H1 (cell line): ENCODE measurements at regions not wholly inside any gene's neighbourhood (a gene's known extent, or its start where the extent isn't known, plus 50 kb on each side); places are given as distances from the start of the nearest gene placed in this dataset.

Source experiments
- CTCF ChIA-PET: fragments of 300-600 bp; sonication (Branson Sonifier 250); formaldehyde crosslinking; loops from one replicate; lab custom pipeline; 2021; ENCODE audit not compliant: partially characterized antibody; lab: Charles Lee
- POLR2A ChIA-PET: fragments of 300-600 bp; sonication (Branson Sonifier 250); formaldehyde crosslinking; loops from one replicate; lab custom pipeline; 2021; ENCODE audit warnings: inconsistent platforms; ENCODE audit not compliant: partially characterized antibody; lab: Charles Lee
- DNase-seq, 2 experiments: peaks; one replicate each; pipeline versions ENCODE4 v3.0.0 to v3.0.0-alpha.2; 2010 to 2022; ENCODE audit warnings: low spot score in 2 of 2, low read depth in 1 of 2, mixed read lengths in 1 of 2
- FAIRE-seq: peaks from 2 replicates; lab custom pipeline; 2011; peaks lifted over from hg19 to GRCh38; lab: Jason Lieb, UNC
- H2AFZ ChIP-seq: 2 replicates; pipeline ENCODE4 v1.8.1; 2012; ENCODE audit warnings: low read length, inconsistent platforms
- H2AK5ac ChIP-seq: 2 replicates; pipeline ENCODE4 v1.6.1; 2013; ENCODE audit warnings: low read depth, low read length
- H2BK120ac ChIP-seq: replicated peaks from 2 replicates; pipeline ENCODE3; 2013; ENCODE audit warnings: low read depth, low read length, inconsistent platforms
- H2BK12ac ChIP-seq: 2 replicates; pipeline ENCODE4 v1.6.1; 2013; ENCODE audit warnings: low read depth, low read length
- H2BK15ac ChIP-seq: 2 replicates; pipeline ENCODE4 v1.6.1; 2013; ENCODE audit warnings: low read length
- H2BK20ac ChIP-seq: 2 replicates; pipeline ENCODE4 v1.6.1; 2013; ENCODE audit warnings: low read length
- H2BK5ac ChIP-seq: 2 replicates; pipeline ENCODE4 v1.6.1; 2013; ENCODE audit warnings: low read depth, low read length
- H3K14ac ChIP-seq: 2 replicates; pipeline ENCODE4 v1.6.1; 2013; ENCODE audit warnings: inconsistent platforms; ENCODE audit not compliant: insufficient read length
- H3K18ac ChIP-seq: 2 replicates; pipeline ENCODE4 v1.6.1; 2013; ENCODE audit warnings: low read length; ENCODE audit errors: extremely low read depth
- H3K23ac ChIP-seq: 2 replicates; pipeline ENCODE4 v1.6.1; 2013; ENCODE audit warnings: inconsistent platforms; ENCODE audit not compliant: insufficient read length
- H3K23me2 ChIP-seq: 2 replicates; pipeline ENCODE4 v1.6.1; 2013; ENCODE audit warnings: low read depth, low read length
- H3K27ac ChIP-seq: 2 replicates; pipeline ENCODE4 v1.6.1; 2011; ENCODE audit warnings: low read depth, low read length, inconsistent platforms
- H3K27me3 ChIP-seq, 4 experiments: replicated peaks in 1 of 4; 1 replicate in 1 of 4; 2 replicates in 3 of 4; pipeline versions ENCODE4 v1.6.1 to v1.8.1; 2011 to 2013; ENCODE audit warnings: low read length in 3 of 4, mild to moderate bottlenecking in 3 of 4, inconsistent platforms in 2 of 4, mixed read lengths in 2 of 4, moderate library complexity in 1 of 4; ENCODE audit not compliant: control insufficient read depth in 3 of 4, insufficient read depth in 3 of 4; ENCODE audit errors: extremely low read depth in 1 of 4
- H3K36me3 ChIP-seq, 4 experiments: 2 replicates each; pipeline versions ENCODE4 v1.6.1 to v1.8.1; 2011 to 2013; ENCODE audit warnings: mild to moderate bottlenecking in 4 of 4, low read length in 3 of 4, moderate library complexity in 2 of 4, control low read depth in 1 of 4, inconsistent platforms in 1 of 4; ENCODE audit not compliant: insufficient read depth in 4 of 4, control insufficient read depth in 2 of 4
- H3K4ac ChIP-seq: replicated peaks from 2 replicates; pipeline ENCODE3; 2013; ENCODE audit warnings: low read length, low read depth, mixed read lengths, inconsistent platforms; ENCODE audit not compliant: insufficient read length
- H3K4me1 ChIP-seq, 4 experiments: replicated peaks in 1 of 4; 1 replicate in 1 of 4; 2 replicates in 3 of 4; pipeline versions ENCODE4 v1.6.1 to v1.8.1; 2011 to 2013; ENCODE audit warnings: low read length in 3 of 4, inconsistent platforms in 2 of 4, mixed read lengths in 1 of 4; ENCODE audit not compliant: insufficient read depth in 4 of 4, control insufficient read depth in 3 of 4
- H3K4me2 ChIP-seq, 2 experiments: 2 replicates each; pipeline versions ENCODE4 v1.6.1 to v1.8.1; 2011 to 2013; ENCODE audit warnings: low read depth in 2 of 2, low read length in 2 of 2, control low read depth in 1 of 2, inconsistent platforms in 1 of 2, mild to moderate bottlenecking in 1 of 2; ENCODE audit not compliant: insufficient read depth in 1 of 2
- H3K4me3 ChIP-seq, 4 experiments: fragments of 200-600, 300-600 bp in 1 of 4; sonication (generic), shearing (Covaris generic), sonication (Bioruptor Twin) in 1 of 4; 2 replicates each; pipeline versions ENCODE4 v1.5.1 to v1.8.1; 2011 to 2016; ENCODE audit warnings: low read length in 4 of 4, low read depth in 3 of 4, control low read depth in 2 of 4, inconsistent platforms in 2 of 4, mild to moderate bottlenecking in 2 of 4, mixed read lengths in 1 of 4, moderate library complexity in 1 of 4; ENCODE audit not compliant: insufficient read depth in 2 of 4; ENCODE audit errors: extremely low read depth in 1 of 4
- H3K56ac ChIP-seq: replicated peaks from 2 replicates; pipeline ENCODE3; 2013; ENCODE audit warnings: low read depth, mild to moderate bottlenecking, mixed read lengths, low read length, inconsistent platforms; ENCODE audit not compliant: insufficient read length
- H3K79me1 ChIP-seq: 2 replicates; pipeline ENCODE4 v1.6.1; 2013; ENCODE audit warnings: low read depth, low read length, control low read depth
- H3K79me2 ChIP-seq, 2 experiments: 2 replicates each; pipeline versions ENCODE4 v1.6.1 to v1.8.1; 2012 to 2013; ENCODE audit warnings: low read length in 2 of 2, mild to moderate bottlenecking in 2 of 2, inconsistent platforms in 1 of 2; ENCODE audit not compliant: insufficient read depth in 2 of 2, control insufficient read depth in 1 of 2
- H3K9ac ChIP-seq, 4 experiments: replicated peaks in 1 of 4; 1 replicate in 1 of 4; 2 replicates in 3 of 4; pipeline versions ENCODE4 v1.6.1 to v1.8.1; 2011 to 2013; ENCODE audit warnings: low read depth in 3 of 4, low read length in 3 of 4, control low read depth in 2 of 4, mild to moderate bottlenecking in 2 of 4, moderate library complexity in 2 of 4, inconsistent platforms in 1 of 4; ENCODE audit errors: extremely low read depth in 1 of 4
- H3K9me3 ChIP-seq, 2 experiments: 2 replicates each; pipeline versions ENCODE4 v1.6.1 to v1.8.1; 2012 to 2013; ENCODE audit warnings: mild to moderate bottlenecking in 2 of 2, moderate library complexity in 2 of 2, control low read depth in 1 of 2, inconsistent platforms in 1 of 2, low read depth in 1 of 2, low read length in 1 of 2, mixed read lengths in 1 of 2; ENCODE audit not compliant: insufficient read depth in 2 of 2
- H4K20me1 ChIP-seq, 2 experiments: replicated peaks in 1 of 2; 2 replicates each; pipeline versions ENCODE3 to v1.8.1; 2011 to 2013; ENCODE audit warnings: inconsistent platforms in 2 of 2, low read length in 2 of 2, mild to moderate bottlenecking in 1 of 2; ENCODE audit not compliant: insufficient read depth in 2 of 2, control insufficient read depth in 1 of 2
- H4K5ac ChIP-seq: 2 replicates; pipeline ENCODE4 v1.6.1; 2013; ENCODE audit warnings: low read length, low read depth, mixed read lengths, inconsistent platforms; ENCODE audit not compliant: insufficient read length
- H4K8ac ChIP-seq: 2 replicates; pipeline ENCODE4 v1.8.0; 2013; ENCODE audit warnings: mild to moderate bottlenecking, moderate library complexity, low read length, inconsistent platforms; ENCODE audit not compliant: insufficient read depth; ENCODE audit errors: extremely low read depth
- H4K91ac ChIP-seq: replicated peaks from 2 replicates; pipeline ENCODE3; 2013; ENCODE audit warnings: low read length, mixed read lengths, inconsistent platforms; ENCODE audit not compliant: insufficient read length
- CTCF ChIP-seq, 3 experiments: IDR thresholded peaks; 1 replicate in 2 of 3; 2 replicates in 1 of 3; pipeline versions ENCODE4 v1.5.1 to v1.6.1; 2011; ENCODE audit warnings: low read length in 3 of 3, mild to moderate bottlenecking in 3 of 3, inconsistent platforms in 2 of 3, low read depth in 1 of 3, moderate library complexity in 1 of 3; ENCODE audit not compliant: insufficient read depth in 1 of 3; ENCODE audit errors: control extremely low read depth in 1 of 3
- WGBS, 2 experiments: shearing (Covaris generic) in 1 of 2; methylation state at CpG; one replicate each; pipeline versions ENCODE4 v1.1.6 to v1.1.7; 2013 to 2015; ENCODE audit warnings: low lambda C conversion rate in 2 of 2, mixed read lengths in 2 of 2, inconsistent platforms in 1 of 2, low coverage in 1 of 2, missing lambda C conversion rate in 1 of 2; ENCODE audit not compliant: insufficient replicate concordance in 2 of 2, insufficient coverage in 1 of 2, insufficient read length in 1 of 2; ENCODE audit errors: extremely low coverage in 1 of 2, missing lambda C conversion rate in 1 of 2; 5-methylcytosine and 5-hydroxymethylcytosine counted together

DNA sequence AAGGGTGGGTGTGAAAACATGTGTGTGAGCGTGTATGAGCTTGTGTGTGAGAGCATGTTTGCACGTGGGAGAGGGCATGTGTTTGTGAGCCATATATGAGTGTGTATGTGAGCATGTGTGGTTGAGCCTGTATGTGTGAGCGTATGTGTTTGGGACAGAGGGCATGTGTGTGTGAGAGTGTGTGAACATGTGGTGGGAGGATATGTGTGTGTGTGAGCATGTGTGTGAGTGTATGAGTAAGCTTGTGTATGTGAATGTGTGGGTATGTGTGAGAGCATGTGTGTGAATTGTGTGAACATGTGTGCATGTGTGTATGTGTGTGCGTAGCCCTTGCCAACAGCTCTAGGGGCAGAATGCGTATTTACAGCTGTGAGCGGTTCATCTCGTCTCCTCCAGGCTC lies 163.0 kb downstream of the TMEM200C start:
- Histone ChIP-seq H3K4me2 (no peak overlapping the region), H3K79me2 (0 out of 4 replicates have a peak, but pooled peaks cover 0 to 4% of the 10 kb centered on the region in 2 experiments), H3K79me1 (0 out of 2 replicates have a peak, but pooled peaks cover 2% of the 10 kb centered on the region), H3K27ac (no peak overlapping the region), H3K23ac (peak overlapping the region; percentile 19), H2BK15ac (peak overlapping the region; percentile 62; the same call in 1 of the 2 replicates), H2BK12ac (peak overlapping the region; percentile 81; the same call in 1 of the 2 replicates), H4K91ac (peak overlapping the region; percentile 51), H2BK5ac (no peak overlapping the region), H2AK5ac (peak overlapping the region; percentile 94; the same call in 1 of the 2 replicates), H3K56ac (no peak overlapping the region), H3K36me3 (no peaks in the 10 kb centered on the region), H2BK120ac (no peak overlapping the region), H3K4ac (no peak overlapping the region), H3K4me3 (no peak overlapping the region), H3K14ac (no peak overlapping the region), H2BK20ac (no peak overlapping the region; the same call in 1 of the 2 replicates), H2AFZ (no peak overlapping the region), H4K8ac (no peak overlapping the region), H4K20me1 (peaks cover 0 to 3% of the 10 kb centered on the region in 2 experiments), H3K23me2 (peaks cover 4% of the 10 kb centered on the region; the same call in 1 of the 2 replicates), H4K5ac (no peak overlapping the region), H3K9me3 (no peaks in the 10 kb centered on the region), H3K9ac (no peak overlapping the region), H3K4me1 (0 out of 7 replicates have a peak, but pooled peaks cover 0 to 4% (median 0%) of the 10 kb centered on the region in 4 experiments), H3K27me3 (no peaks in the 10 kb centered on the region), H3K18ac (no peak overlapping the region)
- no peak for TF ChIP-seq CTCF (IDR thresholded peaks at IDR 0.05; ENCODE audit: control extremely low read depth in 1 of 3, insufficient read depth in 1 of 3, low read depth in 1 of 3, low read length in 3 of 3)
- DNase-seq (no peak), FAIRE-seq (no peak)
- WGBS, 2 experiments: 91% methylated on average over 7 of the region's 7 CpGs; no CpG with 5 or more reads in 1 of the 2 experiments
- POLR2A ChIA-PET: no interaction called here
- CTCF ChIA-PET: no interaction called here
